Astrocyte (in vitro differentiated cells and primary cell): ENCODE measurements at regions not wholly inside any gene's neighbourhood (a gene's known extent, or its start where the extent isn't known, plus 50 kb on each side); places are given as distances from the start of the nearest gene placed in this dataset.

Experiments used
- DNase-seq: peaks from one replicate; pipeline ENCODE4 v3.0.0-alpha.2; 2010; ENCODE audit warnings: low read depth
- FAIRE-seq: peaks from 2 replicates; lab custom pipeline; 2011; peaks lifted over from hg19 to GRCh38; lab: Jason Lieb, UNC
- H2AFZ ChIP-seq: 2 replicates; pipeline ENCODE4 v1.6.0; 2012; ENCODE audit warnings: low read depth, low read length, inconsistent platforms
- H3K27ac ChIP-seq: 2 replicates; pipeline ENCODE4 v1.5.1; 2011; ENCODE audit warnings: low read depth, low read length, inconsistent platforms
- H3K27me3 ChIP-seq: 2 replicates; pipeline ENCODE4 v1.6.0; 2011; ENCODE audit warnings: low read length, inconsistent platforms; ENCODE audit not compliant: insufficient read depth
- H3K36me3 ChIP-seq: 2 replicates; pipeline ENCODE4 v1.5.1; 2011; ENCODE audit warnings: low read length, inconsistent platforms; ENCODE audit not compliant: insufficient read depth
- H3K4me1 ChIP-seq: 2 replicates; pipeline ENCODE4 v1.5.1; 2011; ENCODE audit warnings: low read length, inconsistent platforms; ENCODE audit not compliant: insufficient read depth
- H3K4me2 ChIP-seq: 2 replicates; pipeline ENCODE4 v1.6.0; 2012; ENCODE audit warnings: low read length, inconsistent platforms
- H3K4me3 ChIP-seq: 2 replicates; pipeline ENCODE4 v1.5.1; 2011; ENCODE audit warnings: low read depth, mild to moderate bottlenecking, low read length, inconsistent platforms; ENCODE audit not compliant: insufficient read depth
- H3K79me2 ChIP-seq: 2 replicates; pipeline ENCODE4 v1.6.0; 2012; ENCODE audit warnings: mild to moderate bottlenecking, low read length, inconsistent platforms; ENCODE audit not compliant: insufficient read depth
- H3K9ac ChIP-seq: 2 replicates; pipeline ENCODE4 v1.6.0; 2012; ENCODE audit warnings: mild to moderate bottlenecking, low read length, inconsistent platforms
- H3K9me3 ChIP-seq: 2 replicates; pipeline ENCODE4 v1.5.1; 2012; ENCODE audit warnings: low read depth, mild to moderate bottlenecking, low read length, inconsistent platforms; ENCODE audit not compliant: insufficient read depth
- H4K20me1 ChIP-seq: 2 replicates; pipeline ENCODE4 v1.6.0; 2012; ENCODE audit warnings: low read length, inconsistent platforms; ENCODE audit not compliant: insufficient read depth
- H3K27ac Mint-ChIP-seq: one replicate; pipeline ENCODE4 v1.8.0; 2021; ENCODE audit warnings: mild to moderate bottlenecking, mixed read lengths; ENCODE audit not compliant: unreplicated experiment
- H3K27me3 Mint-ChIP-seq: one replicate; pipeline ENCODE4 v1.8.0; 2021; ENCODE audit warnings: low read depth, mixed read lengths; ENCODE audit not compliant: unreplicated experiment
- H3K36me3 Mint-ChIP-seq: one replicate; pipeline ENCODE4 v1.8.0; 2021; ENCODE audit warnings: low read depth, mixed read lengths; ENCODE audit not compliant: unreplicated experiment
- H3K4me1 Mint-ChIP-seq: one replicate; pipeline ENCODE4 v1.8.0; 2021; ENCODE audit warnings: low read depth, mixed read lengths; ENCODE audit not compliant: unreplicated experiment
- H3K4me3 Mint-ChIP-seq: one replicate; pipeline ENCODE4 v1.8.0; 2021; ENCODE audit warnings: mild to moderate bottlenecking, moderate library complexity, mixed read lengths; ENCODE audit not compliant: unreplicated experiment
- H3K9me3 Mint-ChIP-seq: one replicate; pipeline ENCODE4 v1.8.0; 2021; ENCODE audit warnings: mild to moderate bottlenecking, mixed read lengths; ENCODE audit not compliant: unreplicated experiment
- EZH2 ChIP-seq: IDR thresholded peaks from 2 replicates; pipeline ENCODE4 v1.6.1; 2012; ENCODE audit warnings: mild to moderate bottlenecking, low read length, inconsistent platforms; ENCODE audit not compliant: insufficient read depth
- TF ChIP-seq, protein P1 (sequence below): IDR thresholded peaks from 2 replicates; pipeline ENCODE4 v1.5.1; 2011; ENCODE audit warnings: low read depth, mild to moderate bottlenecking, inconsistent platforms, low read length, moderate library complexity; ENCODE audit not compliant: insufficient read depth

DNA sequence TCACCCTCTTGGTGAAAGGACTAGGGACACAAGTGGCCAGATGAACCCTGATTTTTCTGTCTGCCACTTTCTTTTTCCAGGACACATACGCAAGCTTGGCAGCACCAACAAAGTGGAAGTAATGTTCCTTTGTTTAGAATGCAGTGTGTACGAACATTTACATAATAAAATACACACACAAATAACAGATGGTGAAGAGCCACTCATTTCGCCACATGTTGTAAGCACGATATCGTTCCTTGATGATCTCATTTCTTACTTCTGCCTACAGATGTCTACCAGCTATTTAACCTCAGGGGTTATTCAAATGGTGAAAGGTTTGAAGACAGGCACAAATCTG is 670.2 kb upstream of the CXADR start:
- Mint-ChIP-seq H3K27ac (no peak overlapping the region), H3K9me3 (no peaks in the 10 kb centered on the region), H3K27me3 (no peaks in the 10 kb centered on the region), H3K4me1 (peaks cover 11% of the 10 kb centered on the region), H3K36me3 (no peaks in the 10 kb centered on the region), H3K4me3 (no peak overlapping the region)
- DNase-seq: no peak
- no peaks in the 10 kb centered on the region for H3K79me2 ChIP-seq
- H3K27me3 ChIP-seq: no peaks in the 10 kb centered on the region
- H3K4me1 ChIP-seq: no peaks in the 10 kb centered on the region
- no peak overlapping the region for H3K4me3 ChIP-seq
- H2AFZ ChIP-seq: peak overlapping the region; percentile 49
- no peaks in the 10 kb centered on the region for H3K36me3 ChIP-seq
- no peak overlapping the region for H3K9ac ChIP-seq
- TF ChIP-seq, protein P1, sequence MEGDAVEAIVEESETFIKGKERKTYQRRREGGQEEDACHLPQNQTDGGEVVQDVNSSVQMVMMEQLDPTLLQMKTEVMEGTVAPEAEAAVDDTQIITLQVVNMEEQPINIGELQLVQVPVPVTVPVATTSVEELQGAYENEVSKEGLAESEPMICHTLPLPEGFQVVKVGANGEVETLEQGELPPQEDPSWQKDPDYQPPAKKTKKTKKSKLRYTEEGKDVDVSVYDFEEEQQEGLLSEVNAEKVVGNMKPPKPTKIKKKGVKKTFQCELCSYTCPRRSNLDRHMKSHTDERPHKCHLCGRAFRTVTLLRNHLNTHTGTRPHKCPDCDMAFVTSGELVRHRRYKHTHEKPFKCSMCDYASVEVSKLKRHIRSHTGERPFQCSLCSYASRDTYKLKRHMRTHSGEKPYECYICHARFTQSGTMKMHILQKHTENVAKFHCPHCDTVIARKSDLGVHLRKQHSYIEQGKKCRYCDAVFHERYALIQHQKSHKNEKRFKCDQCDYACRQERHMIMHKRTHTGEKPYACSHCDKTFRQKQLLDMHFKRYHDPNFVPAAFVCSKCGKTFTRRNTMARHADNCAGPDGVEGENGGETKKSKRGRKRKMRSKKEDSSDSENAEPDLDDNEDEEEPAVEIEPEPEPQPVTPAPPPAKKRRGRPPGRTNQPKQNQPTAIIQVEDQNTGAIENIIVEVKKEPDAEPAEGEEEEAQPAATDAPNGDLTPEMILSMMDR: no peak
- TF ChIP-seq EZH2: no peak
- no peaks in the 10 kb centered on the region for H4K20me1 ChIP-seq
- no peak for FAIRE-seq
- H3K27ac ChIP-seq: no peak overlapping the region
- H3K4me2 ChIP-seq: peak overlapping the region; percentile 51
- no peaks in the 10 kb centered on the region for H3K9me3 ChIP-seq

DNA sequence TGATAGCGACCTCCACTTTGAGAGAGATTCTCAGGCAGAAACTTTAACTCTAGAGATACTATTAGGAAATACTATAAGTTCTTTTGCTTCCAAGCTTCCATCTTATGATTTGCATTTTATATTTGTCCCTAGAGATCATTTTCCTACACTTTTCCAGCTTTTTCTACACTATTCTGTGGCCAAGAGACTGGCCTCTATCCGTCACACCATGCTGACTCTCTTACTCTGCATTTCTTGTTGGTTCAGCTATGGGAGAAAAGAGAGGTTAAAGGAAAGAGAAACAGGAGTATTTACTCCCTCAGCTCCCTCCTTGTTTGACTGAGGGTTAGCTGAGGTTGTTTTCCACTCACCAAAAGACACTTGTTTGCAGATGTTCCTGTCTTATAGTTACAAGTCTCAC is 665.6 kb upstream of the CXADR start:
- Histone ChIP-seq H3K4me2 (no peak overlapping the region), H3K4me3 (no peak overlapping the region), H2AFZ (no peak overlapping the region), H3K27me3 (no peaks in the 10 kb centered on the region), H3K27ac (no peak overlapping the region), H4K20me1 (no peaks in the 10 kb centered on the region), H3K79me2 (no peaks in the 10 kb centered on the region), H3K9ac (no peak overlapping the region), H3K4me1 (no peaks in the 10 kb centered on the region), H3K9me3 (no peaks in the 10 kb centered on the region), H3K36me3 (no peaks in the 10 kb centered on the region)
- Mint-ChIP-seq H3K4me1 (no peaks in the 10 kb centered on the region), H3K36me3 (no peaks in the 10 kb centered on the region), H3K27ac (no peak overlapping the region), H3K27me3 (no peaks in the 10 kb centered on the region), H3K4me3 (no peak overlapping the region), H3K9me3 (no peaks in the 10 kb centered on the region)
- TF ChIP-seq, protein P1: no peak
- TF ChIP-seq EZH2: no peak
- DNase-seq: no peak
- no peak for FAIRE-seq

DNA sequence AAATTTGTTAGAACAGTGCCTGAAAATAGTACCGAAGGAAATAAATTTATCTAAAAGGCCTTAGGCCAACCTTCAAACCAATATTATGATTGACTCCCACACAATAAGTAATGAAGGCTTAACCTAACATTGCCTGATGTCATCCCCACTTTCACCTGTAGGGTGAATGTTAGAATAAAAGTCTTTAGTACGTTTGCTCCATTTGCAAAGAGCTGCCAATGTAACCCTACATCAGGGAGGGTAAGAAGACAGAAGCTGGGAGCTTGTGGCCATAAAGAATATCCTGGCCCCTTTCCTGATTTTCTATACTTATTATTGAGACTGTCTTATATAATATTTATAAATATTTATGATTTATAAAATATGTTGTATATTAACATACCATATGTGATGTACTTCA is 661.8 kb upstream of the CXADR start:
- Mint-ChIP-seq H3K27ac (no peak overlapping the region), H3K36me3 (no peaks in the 10 kb centered on the region), H3K4me3 (no peak overlapping the region), H3K27me3 (no peaks in the 10 kb centered on the region), H3K4me1 (no peaks in the 10 kb centered on the region), H3K9me3 (peaks cover 2% of the 10 kb centered on the region)
- no peak overlapping the region for H2AFZ ChIP-seq
- no peak for TF ChIP-seq EZH2
- TF ChIP-seq, protein P1: no peak
- no peak overlapping the region for H3K27ac ChIP-seq
- DNase-seq (no peak), FAIRE-seq (no peak)
- H3K4me2 ChIP-seq: no peak overlapping the region
- H3K36me3 ChIP-seq: no peaks in the 10 kb centered on the region
- H3K4me3 ChIP-seq: no peak overlapping the region
- H3K27me3 ChIP-seq: no peaks in the 10 kb centered on the region
- H4K20me1 ChIP-seq: no peaks in the 10 kb centered on the region
- H3K9ac ChIP-seq: no peak overlapping the region
- peaks cover 2% of the 10 kb centered on the region for H3K9me3 ChIP-seq
- H3K4me1 ChIP-seq: no peaks in the 10 kb centered on the region
- H3K79me2 ChIP-seq: no peaks in the 10 kb centered on the region
